Loucy (cell line): ENCODE measurements at regions not wholly inside any gene's neighbourhood (a gene's known extent, or its start where the extent isn't known, plus 50 kb on each side); places are given as distances from the start of the nearest gene placed in this dataset.

Experiments used
- H2AFZ ChIP-seq: fragments of 200-600 bp; sonication (generic); 2 replicates; pipeline ENCODE4 v1.6.0; 2016; ENCODE audit warnings: antibody characterized with exemption, mild to moderate bottlenecking, low read length, moderate library complexity
- H3F3A ChIP-seq: fragments of 200-600 bp; 2 replicates; pipeline ENCODE4 v1.6.0; 2016; ENCODE audit warnings: antibody characterized with exemption, low read depth, mild to moderate bottlenecking
- H3K27me3 ChIP-seq: fragments of 200-600 bp; sonication (generic); 2 replicates; pipeline ENCODE4 v1.6.1; 2014; ENCODE audit warnings: low read length, mild to moderate bottlenecking; ENCODE audit not compliant: insufficient read depth, poor library complexity, severe bottlenecking
- H3K36me3 ChIP-seq: fragments of 200-600 bp; sonication (generic); 2 replicates; pipeline ENCODE4 v1.6.1; 2016; ENCODE audit warnings: low read length; ENCODE audit not compliant: insufficient read depth
- H3K4me1 ChIP-seq: fragments of 200-600 bp; sonication (generic); 2 replicates; pipeline ENCODE4 v1.5.1; 2014; ENCODE audit warnings: low read length, mild to moderate bottlenecking; ENCODE audit not compliant: insufficient read depth, poor library complexity, severe bottlenecking
- H3K4me2 ChIP-seq: fragments of 200-600 bp; sonication (generic); 2 replicates; pipeline ENCODE4 v1.6.0; 2014; ENCODE audit warnings: antibody characterized with exemption, low read length, low read depth, mild to moderate bottlenecking; ENCODE audit not compliant: poor library complexity, severe bottlenecking
- H3K4me3 ChIP-seq: fragments of 200-600 bp; sonication (generic); 2 replicates; pipeline ENCODE4 v1.5.1; 2014; ENCODE audit warnings: low read length, mild to moderate bottlenecking, mixed read lengths; ENCODE audit not compliant: poor library complexity, severe bottlenecking
- H3K79me2 ChIP-seq: fragments of 200-600 bp; sonication (generic); 2 replicates; pipeline ENCODE4 v1.6.1; 2014; ENCODE audit warnings: low read length; ENCODE audit not compliant: insufficient read depth
- H3K9ac ChIP-seq: fragments of 200-600 bp; sonication (generic); 2 replicates; pipeline ENCODE4 v1.6.0; 2014; ENCODE audit warnings: mild to moderate bottlenecking, low read depth, low read length, moderate library complexity; ENCODE audit not compliant: poor library complexity, severe bottlenecking
- H3K9me2 ChIP-seq: fragments of 200-600 bp; sonication (generic); replicated peaks from 2 replicates; pipeline ENCODE4 v1.6.1; 2016; ENCODE audit warnings: low read depth, low read length, mixed read lengths
- H3K9me3 ChIP-seq: fragments of 200-600 bp; sonication (generic); 2 replicates; pipeline ENCODE4 v1.6.1; 2014; ENCODE audit warnings: mild to moderate bottlenecking, antibody characterized with exemption, low read length, low read depth; ENCODE audit not compliant: insufficient read depth
- H4K20me1 ChIP-seq: fragments of 200-600 bp; sonication (generic); 2 replicates; pipeline ENCODE4 v1.6.0; 2014; ENCODE audit warnings: antibody characterized with exemption, low read length, mild to moderate bottlenecking; ENCODE audit not compliant: insufficient read depth, poor library complexity, severe bottlenecking
- CTCF ChIP-seq: fragments of 200-600 bp; sonication (generic); conservative IDR thresholded peaks from 2 replicates; pipeline ENCODE4 v1.5.1; 2014; ENCODE audit warnings: mild to moderate bottlenecking, antibody characterized with exemption, low read length
- EZH2phosphoT487 ChIP-seq: fragments of 200-600 bp; IDR thresholded peaks from 2 replicates; pipeline ENCODE4 v1.6.1; 2018; ENCODE audit warnings: antibody characterized with exemption, mild to moderate bottlenecking, moderate library complexity, borderline replicate concordance

- H3K4me1 ChIP-seq, result peaks cover 21% of the 10 kb centered on the region
- no peaks in the 10 kb centered on the region for H3K36me3 ChIP-seq
- H3K9ac ChIP-seq, result no peak overlapping the region
- H3K27me3 ChIP-seq, result no peaks in the 10 kb centered on the region
- H3K4me3 ChIP-seq, result no peak overlapping the region
- peak overlapping the region; percentile 26 for H3K4me2 ChIP-seq
- no peaks in the 10 kb centered on the region for H4K20me1 ChIP-seq
- H3K79me2 ChIP-seq, result no peaks in the 10 kb centered on the region
- H3F3A ChIP-seq, result peaks cover 4% of the 10 kb centered on the region; the same call in 1 of the 2 replicates
- no peaks in the 10 kb centered on the region for H3K9me2 ChIP-seq
- no peak for TF ChIP-seq EZH2phosphoT487
- no peak for TF ChIP-seq CTCF
- H2AFZ ChIP-seq, result no peak overlapping the region
- H3K9me3 ChIP-seq, result no peaks in the 10 kb centered on the region
Observed at GRCh38 chr18:45218436-45218835, 396.8 kb upstream of the SLC14A2 start.

GRCh38 chr18:45221363-45221762 lies 393.9 kb upstream of the SLC14A2 start:
- no peak for TF ChIP-seq EZH2phosphoT487
- TF ChIP-seq CTCF, result no peak
- Histone ChIP-seq H3K9me2 (no peaks in the 10 kb centered on the region), H3K4me2 (no peak overlapping the region), H3K9me3 (no peaks in the 10 kb centered on the region), H3F3A (peaks cover 4% of the 10 kb centered on the region; the same call in 1 of the 2 replicates), H3K79me2 (no peaks in the 10 kb centered on the region), H3K36me3 (no peaks in the 10 kb centered on the region), H3K4me3 (no peak overlapping the region), H2AFZ (no peak overlapping the region), H3K4me1 (peaks cover 24% of the 10 kb centered on the region), H3K27me3 (no peaks in the 10 kb centered on the region), H3K9ac (no peak overlapping the region), H4K20me1 (no peaks in the 10 kb centered on the region)

- Histone ChIP-seq H3K36me3 (no peaks in the 10 kb centered on the region), H3K27me3 (no peaks in the 10 kb centered on the region), H4K20me1 (no peaks in the 10 kb centered on the region), H2AFZ (no peak overlapping the region), H3K9ac (no peak overlapping the region), H3K79me2 (no peaks in the 10 kb centered on the region), H3K4me2 (no peak overlapping the region), H3K9me2 (no peaks in the 10 kb centered on the region), H3F3A (peaks cover 4% of the 10 kb centered on the region; the same call in 1 of the 2 replicates), H3K4me1 (peaks cover 24% of the 10 kb centered on the region), H3K9me3 (no peaks in the 10 kb centered on the region), H3K4me3 (no peak overlapping the region)
- TF ChIP-seq EZH2phosphoT487 (no peak), CTCF (no peak)
Observed at GRCh38 chr18:45222180-45222579, 393.1 kb upstream of the SLC14A2 start.
